ENCODE measurements at regions not wholly inside any gene's neighbourhood (a gene's known extent, or its start where the extent isn't known, plus 50 kb on each side); places are given as distances from the start of the nearest gene placed in this dataset.

- no peak for DNase-seq
Measured at GRCh38 chr2:173630425-173631126, 275.9 kb downstream of the CDCA7 start.

DNA sequence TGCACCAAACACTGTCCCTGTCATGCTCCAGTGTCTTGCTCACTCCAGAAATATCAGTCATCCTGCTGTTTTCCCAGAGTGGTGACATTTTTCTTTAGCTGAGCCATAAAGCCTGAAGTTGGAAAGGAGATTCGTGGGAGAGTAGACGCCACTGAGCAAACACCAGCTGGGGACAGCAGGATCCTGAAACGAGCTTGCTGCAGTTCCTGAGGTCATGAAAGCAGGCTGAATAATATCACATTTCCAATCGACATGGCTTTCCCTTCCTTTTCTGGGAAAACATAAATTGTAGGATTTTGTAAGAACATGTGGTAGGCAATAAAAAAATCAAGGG is 276.4 kb downstream of the CDCA7 start:
- TF ChIP-seq GATA1 (IDR thresholded peaks at IDR 0.05; ENCODE audit: low read depth, low read length), result no peak
- no peak for DNase-seq

More at GRCh38 chr2:173630425-173631126, 275.9 kb downstream of the CDCA7 start:
- TF ChIP-seq GATA1 (IDR thresholded peaks at IDR 0.05; ENCODE audit: low read depth, low read length), result no peak
- no peak for TF ChIP-seq POLR2A (IDR thresholded peaks at IDR 0.05; ENCODE audit: low read length)

GRCh38 chr2:173644146-173644545 is 289.5 kb downstream of the CDCA7 start:
- TF ChIP-seq GATA1 (IDR thresholded peaks at IDR 0.05; ENCODE audit: low read depth, low read length) (no peak), POLR2A (IDR thresholded peaks at IDR 0.05; ENCODE audit: low read length) (no peak)
- no peak for DNase-seq

GRCh38 chr2:173647681-173648311 is 293.1 kb downstream of the CDCA7 start:
- DNase-seq, result no peak

DNA sequence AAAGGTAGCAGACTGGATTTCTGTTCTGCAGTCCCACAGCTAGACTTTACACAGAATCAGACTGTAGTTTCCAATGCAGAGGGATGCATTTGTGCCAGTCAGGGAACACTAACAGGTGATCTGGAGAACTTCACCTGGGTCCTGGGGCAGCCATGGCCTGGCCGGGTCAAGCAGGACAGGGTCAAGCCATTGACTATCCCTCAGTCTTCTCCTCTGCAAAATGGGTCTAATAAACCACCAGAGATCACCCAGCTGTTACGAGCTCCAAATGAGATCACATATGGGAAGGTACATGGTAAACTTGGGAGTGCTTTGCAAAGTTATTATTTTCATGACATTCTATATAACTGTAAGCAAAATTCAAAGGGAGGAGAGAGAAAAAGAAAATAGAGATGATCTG is 294.1 kb downstream of the CDCA7 start:
- TF ChIP-seq POLR2A (IDR thresholded peaks at IDR 0.05; ENCODE audit: low read length) (no peak), GATA1 (IDR thresholded peaks at IDR 0.05; ENCODE audit: low read depth, low read length) (no peak)
- no peak for DNase-seq

More at GRCh38 chr2:173647681-173648311, 293.1 kb downstream of the CDCA7 start:
- no peak for TF ChIP-seq POLR2A (IDR thresholded peaks at IDR 0.05; ENCODE audit: low read length)
- TF ChIP-seq GATA1 (IDR thresholded peaks at IDR 0.05; ENCODE audit: low read depth, low read length), result no peak

- TF ChIP-seq POLR2A (IDR thresholded peaks at IDR 0.05; ENCODE audit: low read length) (no peak), GATA1 (IDR thresholded peaks at IDR 0.05; ENCODE audit: low read depth, low read length) (no peak)
- no peak for DNase-seq
Measured at GRCh38 chr2:173649527-173650219, 295.0 kb downstream of the CDCA7 start.

- TF ChIP-seq GATA1 (IDR thresholded peaks at IDR 0.05; ENCODE audit: low read depth, low read length) (no peak), POLR2A (IDR thresholded peaks at IDR 0.05; ENCODE audit: low read length) (no peak)
- no peak for DNase-seq
Measured at GRCh38 chr2:173651891-173652290, 297.2 kb downstream of the CDCA7 start.

- DNase-seq, result no peak
- no peak for TF ChIP-seq POLR2A (IDR thresholded peaks at IDR 0.05; ENCODE audit: low read length)
- TF ChIP-seq GATA1 (IDR thresholded peaks at IDR 0.05; ENCODE audit: low read depth, low read length), result no peak
Measured at GRCh38 chr2:173652311-173652710, 297.6 kb downstream of the CDCA7 start.

- TF ChIP-seq POLR2A (IDR thresholded peaks at IDR 0.05; ENCODE audit: low read length), result no peak
- TF ChIP-seq GATA1 (IDR thresholded peaks at IDR 0.05; ENCODE audit: low read depth, low read length), result no peak
- DNase-seq, result no peak
Measured at GRCh38 chr2:173652767-173653431, 298.2 kb downstream of the CDCA7 start.

DNA sequence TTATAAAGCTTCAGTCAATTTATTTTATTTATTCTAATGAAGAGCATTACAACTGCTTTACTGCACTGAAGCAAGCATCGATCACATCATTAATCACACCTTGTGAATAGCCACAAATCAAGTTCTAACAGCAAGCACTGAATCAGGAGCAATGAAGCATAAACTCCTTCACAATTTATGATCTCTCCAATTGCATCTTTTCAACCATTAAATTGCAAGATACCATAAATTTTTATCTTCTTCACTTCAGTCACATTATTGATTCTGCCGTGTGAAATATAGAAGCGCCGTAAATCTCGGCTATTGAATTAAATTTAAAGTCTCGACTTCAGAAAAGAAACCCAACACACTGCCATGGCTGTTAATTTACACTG is 298.7 kb downstream of the CDCA7 start:
- TF ChIP-seq POLR2A (IDR thresholded peaks at IDR 0.05; ENCODE audit: low read length) (no peak), GATA1 (IDR thresholded peaks at IDR 0.05; ENCODE audit: low read depth, low read length) (no peak)
- DNase-seq, result no peak

DNA sequence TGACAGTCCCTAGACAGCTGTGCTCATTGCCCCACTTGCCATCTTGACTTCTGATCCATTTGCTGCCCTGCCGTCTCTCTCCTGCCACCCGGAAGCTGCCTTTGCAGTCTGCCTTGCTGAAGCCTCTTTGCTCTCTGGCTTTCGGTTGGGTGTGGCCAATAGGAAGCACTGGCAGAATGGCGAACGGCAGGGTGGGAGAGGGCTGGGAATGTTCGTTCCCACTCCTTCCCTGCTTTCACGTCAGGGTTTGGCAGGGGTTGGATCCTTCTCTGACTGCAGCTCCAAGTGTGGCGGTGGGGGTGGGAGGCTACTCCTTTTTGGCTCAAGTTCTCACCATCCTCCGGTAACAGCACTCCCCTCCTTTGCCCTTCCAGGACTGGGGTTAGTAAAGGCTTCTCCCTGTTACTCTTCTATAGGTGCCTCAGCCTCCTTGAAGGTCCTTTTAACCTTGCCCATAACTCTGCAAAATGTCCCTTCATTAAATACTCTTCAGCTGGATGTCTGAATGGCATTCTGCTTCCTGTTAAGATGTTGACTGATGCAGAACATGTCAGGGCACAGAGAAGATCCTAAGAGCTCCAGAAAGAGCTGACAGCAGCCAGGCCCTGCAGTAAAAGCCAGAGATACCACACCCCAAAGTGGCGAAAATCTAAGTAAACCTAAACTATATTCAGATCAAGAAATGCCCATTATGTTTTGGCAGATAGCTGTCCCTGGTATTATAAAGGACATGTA is 299.7 kb downstream of the CDCA7 start:
- no peak for DNase-seq
- TF ChIP-seq GATA1 (IDR thresholded peaks at IDR 0.05; ENCODE audit: low read depth, low read length) (no peak), POLR2A (IDR thresholded peaks at IDR 0.05; ENCODE audit: low read length) (no peak)

- no peak for DNase-seq
Measured at GRCh38 chr2:173654896-173655265, 300.2 kb downstream of the CDCA7 start.

GRCh38 chr2:173656086-173656485 is 301.4 kb downstream of the CDCA7 start:
- TF ChIP-seq GATA1 (IDR thresholded peaks at IDR 0.05; ENCODE audit: low read depth, low read length) (no peak), POLR2A (IDR thresholded peaks at IDR 0.05; ENCODE audit: low read length) (no peak)
- DNase-seq, result no peak

More at GRCh38 chr2:173654896-173655265, 300.2 kb downstream of the CDCA7 start:
- TF ChIP-seq POLR2A (IDR thresholded peaks at IDR 0.05; ENCODE audit: low read length) (no peak), GATA1 (IDR thresholded peaks at IDR 0.05; ENCODE audit: low read depth, low read length) (no peak)

Data from erythroblast (primary cell).